Stimulated activated CD8-positive, alpha-beta memory T cell treated with anti-CD3 and anti-CD28 coated beads, Interleukin-15, amount 100 ng/mL, for 24 hours (primary cell): ENCODE measurements at regions not wholly inside any gene's neighbourhood (a gene's known extent, or its start where the extent isn't known, plus 50 kb on each side); places are given as distances from the start of the nearest gene placed in this dataset.

Source experiments
- DNase-seq: peaks from one replicate; pipeline ENCODE4 v3.0.0-alpha.2; 2020; ENCODE audit warnings: low read depth

DNA sequence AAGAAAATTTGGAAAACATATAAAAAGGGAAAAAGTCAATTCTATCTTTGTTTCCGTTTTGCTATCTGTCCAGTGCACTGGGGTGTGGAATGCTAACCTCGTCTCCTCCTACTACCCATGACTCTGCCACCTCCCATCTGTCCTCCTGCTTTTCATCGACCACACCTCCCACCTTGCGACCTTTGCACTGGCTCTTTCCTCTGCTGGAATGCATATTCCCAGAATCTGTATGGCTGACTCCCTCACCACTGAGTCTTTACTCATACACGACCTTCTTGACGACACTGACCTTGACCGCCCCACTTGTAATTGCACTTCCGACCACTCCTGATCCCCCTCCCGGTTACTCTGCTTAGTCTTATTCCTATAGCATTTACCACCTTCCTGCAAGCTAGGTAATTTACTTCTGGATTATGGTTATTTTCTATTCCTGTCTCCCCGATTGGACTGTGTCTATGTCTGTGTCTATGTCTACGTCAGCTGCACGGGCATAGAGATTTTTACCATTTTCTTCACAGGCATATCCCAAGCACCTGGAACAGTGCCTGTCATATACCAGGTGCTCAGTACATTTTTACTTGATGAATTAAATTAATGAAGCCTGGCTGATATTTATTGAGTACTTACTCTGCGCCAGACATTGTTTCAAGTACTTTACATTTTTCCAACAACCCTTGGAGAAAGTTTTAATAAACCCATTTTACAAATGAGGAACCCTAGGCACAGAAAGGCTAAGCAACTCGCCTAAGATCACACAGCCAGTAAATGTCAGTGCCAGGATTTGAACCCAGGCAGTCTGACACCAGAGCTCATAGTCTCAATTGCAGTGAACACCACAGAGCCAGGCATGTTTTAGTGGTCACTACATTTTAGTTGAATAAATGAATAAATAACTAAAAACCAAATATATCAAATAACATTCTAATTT is 54.0 kb upstream of the SLC22A11 start:
- DNase-seq: no peak

DNA sequence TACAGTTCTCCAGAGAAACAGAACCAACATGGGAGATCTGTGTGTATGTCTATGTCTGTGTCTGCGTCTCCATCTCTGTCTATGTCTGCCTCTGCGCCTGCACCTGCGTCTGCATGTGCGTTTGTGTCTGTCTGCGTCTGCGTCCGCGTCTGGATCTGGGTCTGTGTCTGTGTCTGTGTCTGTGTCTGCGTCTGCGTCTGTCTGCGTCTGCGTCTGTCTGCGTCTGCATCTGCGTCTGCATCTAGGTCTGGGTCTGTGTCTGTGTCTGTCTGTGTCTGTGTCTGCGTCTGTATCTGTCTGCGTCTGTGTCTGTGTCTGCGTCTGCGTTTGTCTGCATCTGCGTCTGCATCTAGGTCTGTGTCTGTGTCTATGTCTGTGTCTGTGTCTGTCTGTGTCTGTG is 53.1 kb upstream of the SLC22A11 start:
- no peak for DNase-seq

DNA sequence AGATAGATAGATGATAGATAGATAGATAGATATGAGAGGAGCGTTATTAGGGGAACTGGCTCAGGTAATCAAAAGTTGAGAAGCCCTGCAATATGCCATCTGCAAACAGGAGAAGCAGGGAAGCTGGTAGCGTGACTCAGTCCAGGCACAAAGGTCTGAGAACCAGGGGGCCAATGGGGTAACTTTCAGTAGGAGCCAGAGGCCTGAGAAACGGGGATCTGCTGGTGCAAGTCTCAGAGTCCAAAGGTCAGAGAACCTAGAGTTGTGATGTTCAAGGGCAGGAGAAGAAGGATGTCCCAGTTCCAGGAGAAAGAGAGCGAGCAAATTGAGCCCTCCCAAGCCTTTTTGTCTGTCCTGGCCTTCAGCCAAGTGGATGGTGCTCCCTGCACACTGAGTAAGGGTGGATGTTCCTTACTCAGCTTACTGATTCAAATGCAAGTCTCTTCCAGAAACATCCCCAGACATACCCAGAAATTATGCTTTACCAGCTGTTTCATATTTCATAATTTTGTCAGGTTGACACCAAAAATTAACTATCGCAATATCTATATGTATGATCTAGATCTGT is 52.5 kb upstream of the SLC22A11 start:
- DNase-seq: no peak

DNA sequence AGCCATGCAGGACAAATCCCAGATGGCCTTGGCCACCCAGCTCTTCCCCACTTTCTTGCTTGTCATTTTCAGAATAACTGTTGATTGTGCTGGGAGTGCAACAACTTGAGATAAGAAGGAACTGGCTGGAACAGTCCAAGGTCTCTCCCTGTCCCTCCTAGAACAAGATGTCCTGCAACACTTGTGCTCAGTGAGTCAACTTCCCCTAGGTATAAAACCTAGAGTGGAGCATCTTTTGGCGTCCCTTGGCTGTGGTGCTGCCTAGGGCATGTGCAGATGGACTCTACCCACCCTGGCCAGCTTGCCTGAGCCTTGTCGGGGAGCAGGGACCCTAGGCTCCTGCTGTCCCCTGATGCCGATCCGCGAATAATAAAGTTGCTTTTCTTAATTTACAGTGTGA is 50.7 kb upstream of the SLC22A11 start:
- no peak for DNase-seq
